ENCODE measurements at regions not wholly inside any gene's neighbourhood (a gene's known extent, or its start where the extent isn't known, plus 50 kb on each side); places are given as distances from the start of the nearest gene placed in this dataset.

DNA sequence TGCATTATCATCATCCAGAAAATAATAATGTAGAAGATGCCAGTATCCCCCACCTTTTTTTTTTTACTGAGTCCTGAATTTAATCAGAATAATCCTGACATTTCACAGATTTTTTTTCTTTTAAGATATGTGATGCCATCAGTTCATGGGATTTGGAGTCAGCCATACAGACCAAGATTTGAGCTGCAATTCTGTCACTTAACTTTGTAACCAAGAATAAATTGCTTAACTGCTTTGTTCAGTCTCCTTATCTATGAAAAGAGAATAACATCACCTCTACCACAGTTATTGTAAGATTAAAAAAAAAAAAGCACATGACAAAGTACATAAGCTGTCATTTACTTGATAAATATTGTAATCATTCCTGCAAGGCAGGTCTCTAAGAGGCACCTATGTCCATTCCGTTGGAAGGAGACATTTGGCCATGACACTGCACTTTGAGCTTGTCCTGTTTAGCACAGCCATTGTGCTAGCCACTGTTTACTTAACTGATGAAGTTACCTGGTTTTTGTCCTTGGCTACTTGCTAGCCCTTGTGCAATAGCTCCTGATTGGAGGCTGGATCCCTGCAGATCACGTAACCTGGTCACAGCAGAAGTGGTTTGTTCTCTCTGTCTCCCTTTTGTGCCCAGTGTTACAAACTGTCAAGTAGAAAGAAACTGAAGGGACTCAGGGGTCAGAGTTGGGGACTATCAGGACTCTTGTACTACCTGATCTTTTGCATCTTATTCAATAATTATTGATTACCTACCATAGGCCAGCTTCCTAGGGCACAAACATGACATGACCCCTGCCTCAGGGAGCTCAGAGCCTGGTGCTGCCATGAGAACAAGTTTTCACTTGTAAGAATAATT lies 306.0 kb downstream of the WDR72 start:
- TF ChIP-seq, protein P1, sequence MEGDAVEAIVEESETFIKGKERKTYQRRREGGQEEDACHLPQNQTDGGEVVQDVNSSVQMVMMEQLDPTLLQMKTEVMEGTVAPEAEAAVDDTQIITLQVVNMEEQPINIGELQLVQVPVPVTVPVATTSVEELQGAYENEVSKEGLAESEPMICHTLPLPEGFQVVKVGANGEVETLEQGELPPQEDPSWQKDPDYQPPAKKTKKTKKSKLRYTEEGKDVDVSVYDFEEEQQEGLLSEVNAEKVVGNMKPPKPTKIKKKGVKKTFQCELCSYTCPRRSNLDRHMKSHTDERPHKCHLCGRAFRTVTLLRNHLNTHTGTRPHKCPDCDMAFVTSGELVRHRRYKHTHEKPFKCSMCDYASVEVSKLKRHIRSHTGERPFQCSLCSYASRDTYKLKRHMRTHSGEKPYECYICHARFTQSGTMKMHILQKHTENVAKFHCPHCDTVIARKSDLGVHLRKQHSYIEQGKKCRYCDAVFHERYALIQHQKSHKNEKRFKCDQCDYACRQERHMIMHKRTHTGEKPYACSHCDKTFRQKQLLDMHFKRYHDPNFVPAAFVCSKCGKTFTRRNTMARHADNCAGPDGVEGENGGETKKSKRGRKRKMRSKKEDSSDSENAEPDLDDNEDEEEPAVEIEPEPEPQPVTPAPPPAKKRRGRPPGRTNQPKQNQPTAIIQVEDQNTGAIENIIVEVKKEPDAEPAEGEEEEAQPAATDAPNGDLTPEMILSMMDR (IDR thresholded peaks at IDR 0.05), result no peak
- TF ChIP-seq POLR2A (IDR thresholded peaks at IDR 0.05), result no peak
